WTC11 (cell line): ENCODE measurements at regions not wholly inside any gene's neighbourhood (a gene's known extent, or its start where the extent isn't known, plus 50 kb on each side); places are given as distances from the start of the nearest gene placed in this dataset.

Experiments
- ATAC-seq: fragments of 200-7000 bp; cut with Tn5 transposase; 2 replicates; pipeline ENCODE4 v1.10.0; 2021; ENCODE audit warnings: mild to moderate bottlenecking, moderate library complexity
- CTCF ChIA-PET: fragments of 300-600 bp; sonication (Branson Sonifier 250); formaldehyde crosslinking; loops from one replicate; lab custom pipeline; 2021; ENCODE audit warnings: antibody characterized with exemption; lab: Charles Lee
- POLR2A ChIA-PET: fragments of 350-600 bp; sonication (Branson Sonifier 250); formaldehyde crosslinking; loops from one replicate; lab custom pipeline; 2021; ENCODE audit warnings: antibody characterized with exemption; lab: Charles Lee
- DNase-seq: peaks from one replicate; pipeline ENCODE4 v3.0.0; 2021; ENCODE audit warnings: low spot score
- H3K27ac Mint-ChIP-seq: 2 replicates; pipeline ENCODE4 v1.8.0; 2021; ENCODE audit warnings: mixed read lengths
- H3K27me3 Mint-ChIP-seq: 2 replicates; pipeline ENCODE4 v1.8.0; 2021; ENCODE audit warnings: low read depth, mild to moderate bottlenecking, moderate library complexity, mixed read lengths
- H3K36me3 Mint-ChIP-seq: 2 replicates; pipeline ENCODE4 v1.8.0; 2021; ENCODE audit warnings: mixed read lengths
- H3K4me1 Mint-ChIP-seq: 2 replicates; pipeline ENCODE4 v1.8.0; 2022; ENCODE audit warnings: mixed read lengths
- H3K4me3 Mint-ChIP-seq: 2 replicates; pipeline ENCODE4 v1.8.0; 2021; ENCODE audit warnings: mild to moderate bottlenecking, moderate library complexity, mixed read lengths
- H3K9me3 Mint-ChIP-seq: 2 replicates; pipeline ENCODE4 v1.8.0; 2021; ENCODE audit warnings: mixed read lengths
- EMX1 ChIP-seq: fragments of 250-450 bp; sonication (Bioruptor Pico); IDR thresholded peaks from 2 replicates; pipeline ENCODE4 v1.8.0; 2021; ENCODE audit warnings: mild to moderate bottlenecking
- ESRRA ChIP-seq: sonication (generic); formaldehyde crosslinking; IDR thresholded peaks from 2 replicates; pipeline ENCODE4 v1.8.1; 2022; ENCODE audit warnings: mild to moderate bottlenecking, missing genetic modification reagents, borderline replicate concordance
- KAT7 ChIP-seq: sonication (generic); formaldehyde crosslinking; IDR thresholded peaks from 2 replicates; pipeline ENCODE4 v1.8.1; 2023; ENCODE audit warnings: missing genetic modification reagents, mild to moderate bottlenecking, borderline replicate concordance
- NFATC4 ChIP-seq: fragments of 250-450 bp; sonication (Bioruptor Pico); IDR thresholded peaks from 2 replicates; pipeline ENCODE4 v1.9.0; 2021; ENCODE audit warnings: mild to moderate bottlenecking
- NR2C2 ChIP-seq: sonication (generic); formaldehyde crosslinking; IDR thresholded peaks from 2 replicates; pipeline ENCODE4 v1.8.0; 2022; ENCODE audit warnings: mild to moderate bottlenecking, missing genetic modification reagents
- RORB ChIP-seq: fragments of 250-450 bp; sonication (Bioruptor Pico); IDR thresholded peaks from 2 replicates; pipeline ENCODE4 v1.9.0; 2021; ENCODE audit warnings: mild to moderate bottlenecking
- TEAD4 ChIP-seq: sonication (generic); formaldehyde crosslinking; IDR thresholded peaks from 2 replicates; pipeline ENCODE4 v1.8.0; 2022; ENCODE audit warnings: mild to moderate bottlenecking, missing genetic modification reagents
- ZNF138 ChIP-seq: sonication (generic); formaldehyde crosslinking; conservative IDR thresholded peaks from 2 replicates; pipeline ENCODE4 v1.8.1; 2022; ENCODE audit warnings: mild to moderate bottlenecking, moderate library complexity, missing genetic modification reagents
- ZNF396 ChIP-seq: fragments of 250-450 bp; sonication (Bioruptor Pico); IDR thresholded peaks from 2 replicates; pipeline ENCODE4 v1.8.0; 2021; ENCODE audit warnings: mild to moderate bottlenecking, moderate library complexity, borderline replicate concordance
- ZNF423 ChIP-seq: fragments of 250-450 bp; sonication (Bioruptor Pico); IDR thresholded peaks from 2 replicates; pipeline ENCODE4 v2.1.2; 2022; ENCODE audit warnings: mild to moderate bottlenecking, moderate library complexity
- TF ChIP-seq, protein P1 (sequence below): sonication (generic); formaldehyde crosslinking; IDR thresholded peaks from 2 replicates; pipeline ENCODE4 v1.8.0; 2022; ENCODE audit warnings: missing genetic modification reagents
- TF ChIP-seq, protein P2 (sequence below): sonication (generic); formaldehyde crosslinking; conservative IDR thresholded peaks from 2 replicates; pipeline ENCODE4 v1.8.1; 2022; ENCODE audit warnings: mild to moderate bottlenecking, missing genetic modification reagents
- TF ChIP-seq, protein P3 (sequence below): sonication (generic); formaldehyde crosslinking; IDR thresholded peaks from 2 replicates; pipeline ENCODE4 v1.8.0; 2023; ENCODE audit warnings: missing genetic modification reagents, mild to moderate bottlenecking, borderline replicate concordance
- TF ChIP-seq, protein P4 (sequence below): fragments of 250-450 bp; sonication (Bioruptor Pico); IDR thresholded peaks from 2 replicates; pipeline ENCODE4 v1.9.0; 2021; ENCODE audit warnings: mild to moderate bottlenecking, borderline replicate concordance
- TF ChIP-seq, protein P5 (sequence below): sonication (generic); formaldehyde crosslinking; IDR thresholded peaks from 2 replicates; pipeline ENCODE4 v1.8.1; 2023; ENCODE audit warnings: mild to moderate bottlenecking, missing genetic modification reagents
- TF ChIP-seq, protein P6 (sequence below): sonication (generic); formaldehyde crosslinking; IDR thresholded peaks from 2 replicates; pipeline ENCODE4 v1.8.1; 2023; ENCODE audit warnings: mild to moderate bottlenecking, moderate library complexity, missing genetic modification reagents

DNA sequence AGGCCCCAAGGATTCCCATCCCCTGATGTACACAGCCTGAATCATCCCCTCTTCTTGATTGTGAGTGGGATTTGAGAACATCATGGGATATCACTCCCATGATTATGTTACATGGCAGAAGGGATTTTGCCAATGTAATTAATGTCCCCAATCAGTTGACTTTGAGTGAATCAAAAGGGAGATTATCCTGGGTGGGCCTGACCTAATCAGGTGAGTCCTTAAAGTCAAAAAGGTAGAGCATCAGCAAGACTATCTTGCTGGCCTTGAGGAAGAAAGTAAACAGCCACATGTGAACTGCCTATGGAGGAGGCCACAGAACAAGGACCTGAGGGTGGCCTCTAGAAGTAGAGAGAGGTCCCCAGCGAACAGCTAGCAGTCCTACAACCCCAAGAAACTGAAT is 203.1 kb upstream of the ATP6AP2 start (continued):
- TF ChIP-seq, protein P1, sequence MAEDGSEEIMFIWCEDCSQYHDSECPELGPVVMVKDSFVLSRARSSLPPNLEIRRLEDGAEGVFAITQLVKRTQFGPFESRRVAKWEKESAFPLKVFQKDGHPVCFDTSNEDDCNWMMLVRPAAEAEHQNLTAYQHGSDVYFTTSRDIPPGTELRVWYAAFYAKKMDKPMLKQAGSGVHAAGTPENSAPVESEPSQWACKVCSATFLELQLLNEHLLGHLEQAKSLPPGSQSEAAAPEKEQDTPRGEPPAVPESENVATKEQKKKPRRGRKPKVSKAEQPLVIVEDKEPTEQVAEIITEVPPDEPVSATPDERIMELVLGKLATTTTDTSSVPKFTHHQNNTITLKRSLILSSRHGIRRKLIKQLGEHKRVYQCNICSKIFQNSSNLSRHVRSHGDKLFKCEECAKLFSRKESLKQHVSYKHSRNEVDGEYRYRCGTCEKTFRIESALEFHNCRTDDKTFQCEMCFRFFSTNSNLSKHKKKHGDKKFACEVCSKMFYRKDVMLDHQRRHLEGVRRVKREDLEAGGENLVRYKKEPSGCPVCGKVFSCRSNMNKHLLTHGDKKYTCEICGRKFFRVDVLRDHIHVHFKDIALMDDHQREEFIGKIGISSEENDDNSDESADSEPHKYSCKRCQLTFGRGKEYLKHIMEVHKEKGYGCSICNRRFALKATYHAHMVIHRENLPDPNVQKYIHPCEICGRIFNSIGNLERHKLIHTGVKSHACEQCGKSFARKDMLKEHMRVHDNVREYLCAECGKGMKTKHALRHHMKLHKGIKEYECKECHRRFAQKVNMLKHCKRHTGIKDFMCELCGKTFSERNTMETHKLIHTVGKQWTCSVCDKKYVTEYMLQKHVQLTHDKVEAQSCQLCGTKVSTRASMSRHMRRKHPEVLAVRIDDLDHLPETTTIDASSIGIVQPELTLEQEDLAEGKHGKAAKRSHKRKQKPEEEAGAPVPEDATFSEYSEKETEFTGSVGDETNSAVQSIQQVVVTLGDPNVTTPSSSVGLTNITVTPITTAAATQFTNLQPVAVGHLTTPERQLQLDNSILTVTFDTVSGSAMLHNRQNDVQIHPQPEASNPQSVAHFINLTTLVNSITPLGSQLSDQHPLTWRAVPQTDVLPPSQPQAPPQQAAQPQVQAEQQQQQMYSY (CRISPR knock-in tag), result no peak
- TF ChIP-seq, protein P2, sequence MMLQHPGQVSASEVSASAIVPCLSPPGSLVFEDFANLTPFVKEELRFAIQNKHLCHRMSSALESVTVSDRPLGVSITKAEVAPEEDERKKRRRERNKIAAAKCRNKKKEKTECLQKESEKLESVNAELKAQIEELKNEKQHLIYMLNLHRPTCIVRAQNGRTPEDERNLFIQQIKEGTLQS (CRISPR knock-in tag), result no peak
- TF ChIP-seq KAT7 (CRISPR knock-in tag), result no peak

DNA sequence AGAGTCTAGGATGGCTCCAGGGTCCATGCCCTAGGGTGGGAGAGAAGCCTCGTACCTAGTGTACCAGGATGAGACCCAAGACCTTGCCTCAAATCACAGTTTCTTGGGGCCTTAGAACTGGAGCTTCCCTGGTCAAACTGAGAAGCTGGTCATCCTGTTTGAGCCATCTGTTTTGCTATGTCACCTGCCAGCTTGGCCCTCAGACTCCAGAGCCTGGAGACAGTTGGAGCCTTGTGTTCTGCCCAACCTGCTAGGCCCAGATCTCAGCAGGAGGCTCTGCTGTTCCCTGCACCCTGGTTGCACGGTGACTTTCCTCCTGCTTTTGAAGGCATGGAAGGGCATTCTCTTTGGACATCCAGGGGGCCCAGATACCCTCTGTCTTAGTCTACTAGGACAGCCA is 206.3 kb upstream of the ATP6AP2 start:
- no peaks in the 10 kb centered on the region for H3K36me3 Mint-ChIP-seq
- ATAC-seq (no peak), DNase-seq (no peak)
- no peak overlapping the region for H3K27ac Mint-ChIP-seq
- TF ChIP-seq ZNF423 (CRISPR knock-in tag), result no peak
- TF ChIP-seq EMX1 (CRISPR knock-in tag), result no peak
- no peak for TF ChIP-seq TEAD4
- TF ChIP-seq NFATC4 (CRISPR knock-in tag), result no peak
- no peak for TF ChIP-seq ZNF138 (CRISPR knock-in tag)
- no peak for TF ChIP-seq ZNF396 (CRISPR knock-in tag)
- TF ChIP-seq, protein P3, sequence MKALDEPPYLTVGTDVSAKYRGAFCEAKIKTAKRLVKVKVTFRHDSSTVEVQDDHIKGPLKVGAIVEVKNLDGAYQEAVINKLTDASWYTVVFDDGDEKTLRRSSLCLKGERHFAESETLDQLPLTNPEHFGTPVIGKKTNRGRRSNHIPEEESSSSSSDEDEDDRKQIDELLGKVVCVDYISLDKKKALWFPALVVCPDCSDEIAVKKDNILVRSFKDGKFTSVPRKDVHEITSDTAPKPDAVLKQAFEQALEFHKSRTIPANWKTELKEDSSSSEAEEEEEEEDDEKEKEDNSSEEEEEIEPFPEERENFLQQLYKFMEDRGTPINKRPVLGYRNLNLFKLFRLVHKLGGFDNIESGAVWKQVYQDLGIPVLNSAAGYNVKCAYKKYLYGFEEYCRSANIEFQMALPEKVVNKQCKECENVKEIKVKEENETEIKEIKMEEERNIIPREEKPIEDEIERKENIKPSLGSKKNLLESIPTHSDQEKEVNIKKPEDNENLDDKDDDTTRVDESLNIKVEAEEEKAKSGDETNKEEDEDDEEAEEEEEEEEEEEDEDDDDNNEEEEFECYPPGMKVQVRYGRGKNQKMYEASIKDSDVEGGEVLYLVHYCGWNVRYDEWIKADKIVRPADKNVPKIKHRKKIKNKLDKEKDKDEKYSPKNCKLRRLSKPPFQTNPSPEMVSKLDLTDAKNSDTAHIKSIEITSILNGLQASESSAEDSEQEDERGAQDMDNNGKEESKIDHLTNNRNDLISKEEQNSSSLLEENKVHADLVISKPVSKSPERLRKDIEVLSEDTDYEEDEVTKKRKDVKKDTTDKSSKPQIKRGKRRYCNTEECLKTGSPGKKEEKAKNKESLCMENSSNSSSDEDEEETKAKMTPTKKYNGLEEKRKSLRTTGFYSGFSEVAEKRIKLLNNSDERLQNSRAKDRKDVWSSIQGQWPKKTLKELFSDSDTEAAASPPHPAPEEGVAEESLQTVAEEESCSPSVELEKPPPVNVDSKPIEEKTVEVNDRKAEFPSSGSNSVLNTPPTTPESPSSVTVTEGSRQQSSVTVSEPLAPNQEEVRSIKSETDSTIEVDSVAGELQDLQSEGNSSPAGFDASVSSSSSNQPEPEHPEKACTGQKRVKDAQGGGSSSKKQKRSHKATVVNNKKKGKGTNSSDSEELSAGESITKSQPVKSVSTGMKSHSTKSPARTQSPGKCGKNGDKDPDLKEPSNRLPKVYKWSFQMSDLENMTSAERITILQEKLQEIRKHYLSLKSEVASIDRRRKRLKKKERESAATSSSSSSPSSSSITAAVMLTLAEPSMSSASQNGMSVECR (CRISPR knock-in tag), result no peak
- no peak overlapping the region for H3K4me3 Mint-ChIP-seq
- ChIA-PET POLR2A (interaction anchor here (0.5 kb wide), 1 partner anchor 29 kb away, joined by 3 read pairs; no protein-coding TSS in a partner anchor), CTCF (no interaction called here)
- H3K9me3 Mint-ChIP-seq, result no peaks in the 10 kb centered on the region
- H3K27me3 Mint-ChIP-seq, result peaks cover 5% of the 10 kb centered on the region
- H3K4me1 Mint-ChIP-seq, result no peaks in the 10 kb centered on the region

DNA sequence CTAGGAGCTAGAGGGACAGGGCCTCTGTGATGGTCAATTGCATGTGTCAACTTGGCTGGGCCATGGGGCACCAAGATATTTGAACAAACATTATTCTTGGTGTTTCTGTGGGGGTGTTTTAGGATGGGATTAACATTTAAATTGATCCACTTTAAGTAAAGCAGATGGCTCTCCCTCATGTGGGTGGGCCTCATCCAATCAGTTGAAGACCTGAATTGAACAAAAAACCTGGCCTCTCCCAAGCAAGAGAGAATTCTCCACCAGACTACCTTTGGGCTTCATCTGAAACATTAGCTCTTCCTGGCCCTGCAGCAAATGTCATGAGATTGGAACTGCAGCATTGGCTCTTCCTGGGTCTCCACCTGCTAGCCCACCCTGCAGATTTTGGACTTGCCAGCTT is 207.1 kb upstream of the ATP6AP2 start:
- CTCF ChIA-PET, result no interaction called here
- Mint-ChIP-seq H3K36me3 (no peaks in the 10 kb centered on the region), H3K4me1 (no peaks in the 10 kb centered on the region), H3K9me3 (no peaks in the 10 kb centered on the region), H3K4me3 (no peak overlapping the region), H3K27me3 (peaks cover 3% of the 10 kb centered on the region), H3K27ac (no peak overlapping the region)
- POLR2A ChIA-PET, result no interaction called here
- TF ChIP-seq RORB (CRISPR knock-in tag), result no peak
- TF ChIP-seq ESRRA (CRISPR knock-in tag), result no peak
- TF ChIP-seq, protein P4, sequence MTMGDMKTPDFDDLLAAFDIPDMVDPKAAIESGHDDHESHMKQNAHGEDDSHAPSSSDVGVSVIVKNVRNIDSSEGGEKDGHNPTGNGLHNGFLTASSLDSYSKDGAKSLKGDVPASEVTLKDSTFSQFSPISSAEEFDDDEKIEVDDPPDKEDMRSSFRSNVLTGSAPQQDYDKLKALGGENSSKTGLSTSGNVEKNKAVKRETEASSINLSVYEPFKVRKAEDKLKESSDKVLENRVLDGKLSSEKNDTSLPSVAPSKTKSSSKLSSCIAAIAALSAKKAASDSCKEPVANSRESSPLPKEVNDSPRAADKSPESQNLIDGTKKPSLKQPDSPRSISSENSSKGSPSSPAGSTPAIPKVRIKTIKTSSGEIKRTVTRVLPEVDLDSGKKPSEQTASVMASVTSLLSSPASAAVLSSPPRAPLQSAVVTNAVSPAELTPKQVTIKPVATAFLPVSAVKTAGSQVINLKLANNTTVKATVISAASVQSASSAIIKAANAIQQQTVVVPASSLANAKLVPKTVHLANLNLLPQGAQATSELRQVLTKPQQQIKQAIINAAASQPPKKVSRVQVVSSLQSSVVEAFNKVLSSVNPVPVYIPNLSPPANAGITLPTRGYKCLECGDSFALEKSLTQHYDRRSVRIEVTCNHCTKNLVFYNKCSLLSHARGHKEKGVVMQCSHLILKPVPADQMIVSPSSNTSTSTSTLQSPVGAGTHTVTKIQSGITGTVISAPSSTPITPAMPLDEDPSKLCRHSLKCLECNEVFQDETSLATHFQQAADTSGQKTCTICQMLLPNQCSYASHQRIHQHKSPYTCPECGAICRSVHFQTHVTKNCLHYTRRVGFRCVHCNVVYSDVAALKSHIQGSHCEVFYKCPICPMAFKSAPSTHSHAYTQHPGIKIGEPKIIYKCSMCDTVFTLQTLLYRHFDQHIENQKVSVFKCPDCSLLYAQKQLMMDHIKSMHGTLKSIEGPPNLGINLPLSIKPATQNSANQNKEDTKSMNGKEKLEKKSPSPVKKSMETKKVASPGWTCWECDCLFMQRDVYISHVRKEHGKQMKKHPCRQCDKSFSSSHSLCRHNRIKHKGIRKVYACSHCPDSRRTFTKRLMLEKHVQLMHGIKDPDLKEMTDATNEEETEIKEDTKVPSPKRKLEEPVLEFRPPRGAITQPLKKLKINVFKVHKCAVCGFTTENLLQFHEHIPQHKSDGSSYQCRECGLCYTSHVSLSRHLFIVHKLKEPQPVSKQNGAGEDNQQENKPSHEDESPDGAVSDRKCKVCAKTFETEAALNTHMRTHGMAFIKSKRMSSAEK (CRISPR knock-in tag), result no peak
- TF ChIP-seq, protein P5, sequence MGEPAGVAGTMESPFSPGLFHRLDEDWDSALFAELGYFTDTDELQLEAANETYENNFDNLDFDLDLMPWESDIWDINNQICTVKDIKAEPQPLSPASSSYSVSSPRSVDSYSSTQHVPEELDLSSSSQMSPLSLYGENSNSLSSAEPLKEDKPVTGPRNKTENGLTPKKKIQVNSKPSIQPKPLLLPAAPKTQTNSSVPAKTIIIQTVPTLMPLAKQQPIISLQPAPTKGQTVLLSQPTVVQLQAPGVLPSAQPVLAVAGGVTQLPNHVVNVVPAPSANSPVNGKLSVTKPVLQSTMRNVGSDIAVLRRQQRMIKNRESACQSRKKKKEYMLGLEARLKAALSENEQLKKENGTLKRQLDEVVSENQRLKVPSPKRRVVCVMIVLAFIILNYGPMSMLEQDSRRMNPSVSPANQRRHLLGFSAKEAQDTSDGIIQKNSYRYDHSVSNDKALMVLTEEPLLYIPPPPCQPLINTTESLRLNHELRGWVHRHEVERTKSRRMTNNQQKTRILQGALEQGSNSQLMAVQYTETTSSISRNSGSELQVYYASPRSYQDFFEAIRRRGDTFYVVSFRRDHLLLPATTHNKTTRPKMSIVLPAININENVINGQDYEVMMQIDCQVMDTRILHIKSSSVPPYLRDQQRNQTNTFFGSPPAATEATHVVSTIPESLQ (CRISPR knock-in tag), result no peak
- TF ChIP-seq NR2C2 (CRISPR knock-in tag), result no peak
- TF ChIP-seq, protein P6, sequence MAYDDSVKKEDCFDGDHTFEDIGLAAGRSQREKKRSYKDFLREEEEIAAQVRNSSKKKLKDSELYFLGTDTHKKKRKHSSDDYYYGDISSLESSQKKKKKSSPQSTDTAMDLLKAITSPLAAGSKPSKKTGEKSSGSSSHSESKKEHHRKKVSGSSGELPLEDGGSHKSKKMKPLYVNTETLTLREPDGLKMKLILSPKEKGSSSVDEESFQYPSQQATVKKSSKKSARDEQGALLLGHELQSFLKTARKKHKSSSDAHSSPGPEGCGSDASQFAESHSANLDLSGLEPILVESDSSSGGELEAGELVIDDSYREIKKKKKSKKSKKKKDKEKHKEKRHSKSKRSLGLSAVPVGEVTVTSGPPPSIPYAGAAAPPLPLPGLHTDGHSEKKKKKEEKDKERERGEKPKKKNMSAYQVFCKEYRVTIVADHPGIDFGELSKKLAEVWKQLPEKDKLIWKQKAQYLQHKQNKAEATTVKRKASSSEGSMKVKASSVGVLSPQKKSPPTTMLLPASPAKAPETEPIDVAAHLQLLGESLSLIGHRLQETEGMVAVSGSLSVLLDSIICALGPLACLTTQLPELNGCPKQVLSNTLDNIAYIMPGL (CRISPR knock-in tag), result no peak
- ATAC-seq (no peak), DNase-seq (no peak)
